ENCODE measurements at regions not wholly inside any gene's neighbourhood (a gene's known extent, or its start where the extent isn't known, plus 50 kb on each side); places are given as distances from the start of the nearest gene placed in this dataset.

DNA sequence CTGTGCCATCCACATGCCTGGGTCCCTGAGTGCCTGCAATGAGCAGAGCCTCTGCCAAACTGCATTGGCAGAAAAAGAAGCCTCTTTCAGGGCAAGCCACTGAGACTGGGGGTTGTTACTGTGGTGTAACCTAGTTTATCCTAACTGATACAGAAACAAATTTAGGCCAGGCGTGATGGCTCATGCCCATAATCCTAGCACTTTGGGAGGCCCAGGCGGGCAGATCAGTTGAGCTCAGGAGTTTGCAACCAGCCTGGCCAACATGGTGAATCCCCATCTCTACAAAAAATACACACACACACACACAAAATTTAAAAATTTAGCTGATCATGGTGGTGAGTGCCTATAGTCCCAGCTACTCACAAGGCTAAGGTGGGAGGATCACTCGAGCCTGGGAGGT lies 221.6 kb downstream of the TBC1D2B start:
- DNase-seq (ENCODE audit: low read depth), result no peak
- no peak overlapping the region for H3K4me3 ChIP-seq (ENCODE audit: low read depth, low read length)
- TF ChIP-seq CTCF (IDR thresholded peaks at IDR 0.05; ENCODE audit: low read depth, low read length), result no peak
- no peak for TF ChIP-seq POLR2A (IDR thresholded peaks at IDR 0.05; ENCODE audit: extremely low read depth, insufficient read length)
- no peak for TF ChIP-seq MAX (IDR thresholded peaks at IDR 0.05; ENCODE audit: low read depth, low read length)
- TF ChIP-seq MYC (IDR thresholded peaks at IDR 0.05; ENCODE audit: low read depth, low read length), result no peak

- no peak overlapping the region for H3K4me3 ChIP-seq (ENCODE audit: low read depth, low read length)
- TF ChIP-seq MYC (IDR thresholded peaks at IDR 0.05; ENCODE audit: low read depth, low read length), result no peak
- TF ChIP-seq MAX (IDR thresholded peaks at IDR 0.05; ENCODE audit: low read depth, low read length), result no peak
- no peak for TF ChIP-seq POLR2A (IDR thresholded peaks at IDR 0.05; ENCODE audit: extremely low read depth, insufficient read length)
- TF ChIP-seq CTCF (IDR thresholded peaks at IDR 0.05; ENCODE audit: low read depth, low read length), result no peak
- DNase-seq (ENCODE audit: low read depth), result no peak
Measured at GRCh38 chr15:77854980-77855379, 222.3 kb upstream of the LINGO1 start.

- DNase-seq (ENCODE audit: low read depth), result no peak
- TF ChIP-seq CTCF (IDR thresholded peaks at IDR 0.05; ENCODE audit: low read depth, low read length) (no peak), MAX (IDR thresholded peaks at IDR 0.05; ENCODE audit: low read depth, low read length) (no peak)
- no peak overlapping the region for H3K4me3 ChIP-seq (ENCODE audit: low read depth, low read length)
Measured at GRCh38 chr15:77853910-77854309, 221.2 kb upstream of the LINGO1 start.

GRCh38 chr15:77853008-77853328 lies 220.3 kb upstream of the LINGO1 start:
- H3K4me3 ChIP-seq (ENCODE audit: low read depth, low read length), result no peak overlapping the region
- no peak for TF ChIP-seq CTCF (IDR thresholded peaks at IDR 0.05; ENCODE audit: low read depth, low read length)
- no peak for TF ChIP-seq POLR2A (IDR thresholded peaks at IDR 0.05; ENCODE audit: extremely low read depth, insufficient read length)
- TF ChIP-seq MAX (IDR thresholded peaks at IDR 0.05; ENCODE audit: low read depth, low read length), result no peak
- no peak for TF ChIP-seq MYC (IDR thresholded peaks at IDR 0.05; ENCODE audit: low read depth, low read length)
- no peak for DNase-seq (ENCODE audit: low read depth)

GRCh38 chr15:77852241-77853007 lies 219.7 kb upstream of the LINGO1 start:
- no peak overlapping the region for H3K4me3 ChIP-seq (ENCODE audit: low read depth, low read length)
- no peak for DNase-seq (ENCODE audit: low read depth)
- TF ChIP-seq MYC (IDR thresholded peaks at IDR 0.05; ENCODE audit: low read depth, low read length) (no peak), MAX (IDR thresholded peaks at IDR 0.05; ENCODE audit: low read depth, low read length) (no peak), POLR2A (IDR thresholded peaks at IDR 0.05; ENCODE audit: extremely low read depth, insufficient read length) (no peak)

DNA sequence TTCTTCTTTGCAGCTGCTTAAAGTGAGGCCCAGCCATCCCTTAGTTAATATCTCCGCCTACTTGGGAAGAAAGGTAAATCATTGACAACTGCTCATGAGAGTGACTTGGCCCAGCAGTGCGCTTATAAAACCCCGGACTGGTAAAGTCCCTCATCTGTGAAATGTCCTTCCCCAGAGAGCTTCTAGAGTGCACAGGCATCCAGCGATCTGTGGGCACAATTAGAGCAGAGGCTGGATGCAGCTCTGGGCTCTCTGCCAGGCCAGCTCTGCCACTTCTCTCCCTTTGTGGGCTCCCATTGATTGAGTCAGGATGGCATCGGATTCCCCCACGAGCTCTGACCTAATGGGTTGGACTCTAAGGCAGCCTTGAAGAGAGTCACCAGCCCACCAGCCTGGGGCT lies 219.0 kb upstream of the LINGO1 start:
- H3K4me3 ChIP-seq (ENCODE audit: low read depth, low read length), result no peak overlapping the region
- TF ChIP-seq MAX (IDR thresholded peaks at IDR 0.05; ENCODE audit: low read depth, low read length), result no peak
- no peak for TF ChIP-seq CTCF (IDR thresholded peaks at IDR 0.05; ENCODE audit: low read depth, low read length)
- TF ChIP-seq POLR2A (IDR thresholded peaks at IDR 0.05; ENCODE audit: extremely low read depth, insufficient read length), result no peak
- TF ChIP-seq MYC (IDR thresholded peaks at IDR 0.05; ENCODE audit: low read depth, low read length), result no peak
- no peak for DNase-seq (ENCODE audit: low read depth)

All from NB4 (cell line).